HEK293T (cell line): ENCODE measurements at regions not wholly inside any gene's neighbourhood (a gene's known extent, or its start where the extent isn't known, plus 50 kb on each side); places are given as distances from the start of the nearest gene placed in this dataset.

Source experiments
- CTCF ChIA-PET: fragments of 350-600 bp; formaldehyde crosslinking; extraction: SDS; loops from one replicate; lab custom pipeline; 2021; ENCODE audit warnings: antibody characterized with exemption, inconsistent platforms; lab: Yijun Ruan, JAX
- POLR2A ChIA-PET: fragments of 350-600 bp; formaldehyde crosslinking; extraction: SDS; loops from one replicate; lab custom pipeline; 2020; ENCODE audit warnings: antibody characterized with exemption, inconsistent platforms; lab: Yijun Ruan, JAX
- DNase-seq: peaks from one replicate; pipeline ENCODE4 v3.0.0; 2012; ENCODE audit warnings: mixed read lengths; ENCODE audit errors: extremely low spot score
- ARNT ChIP-seq: fragments of 450-650 bp; IDR thresholded peaks from 2 replicates; pipeline ENCODE4 v1.6.1; 2017; ENCODE audit warnings: mild to moderate bottlenecking
- BHLHE40 ChIP-seq: fragments of 450-650 bp; IDR thresholded peaks from 2 replicates; pipeline ENCODE4 v1.6.1; 2016; ENCODE audit warnings: mild to moderate bottlenecking, moderate library complexity, borderline replicate concordance
- CTBP1 ChIP-seq: fragments of 450-650 bp; IDR thresholded peaks from 2 replicates; pipeline ENCODE4 v1.6.1; 2016; ENCODE audit warnings: borderline replicate concordance
- ELF4 ChIP-seq: fragments of 450-650 bp; IDR thresholded peaks from 2 replicates; pipeline ENCODE4 v1.6.1; 2017; ENCODE audit warnings: antibody characterized with exemption
- FOXA1 ChIP-seq: fragments of 450-650 bp; IDR thresholded peaks from 2 replicates; pipeline ENCODE4 v1.6.1; 2016; ENCODE audit warnings: mild to moderate bottlenecking
- FOXK2 ChIP-seq: fragments of 450-650 bp; IDR thresholded peaks from 2 replicates; pipeline ENCODE4 v1.6.1; 2016; ENCODE audit warnings: mild to moderate bottlenecking
- FOXM1 ChIP-seq: fragments of 450-650 bp; IDR thresholded peaks from 2 replicates; pipeline ENCODE4 v1.6.1; 2017; ENCODE audit warnings: mild to moderate bottlenecking, borderline replicate concordance
- HDGF ChIP-seq: fragments of 450-650 bp; IDR thresholded peaks from 2 replicates; pipeline ENCODE4 v1.6.1; 2017; ENCODE audit warnings: antibody characterized with exemption, borderline replicate concordance
- L3MBTL2 ChIP-seq: fragments of 450-650 bp; conservative IDR thresholded peaks from 2 replicates; pipeline ENCODE4 v1.6.1; 2016; ENCODE audit warnings: mild to moderate bottlenecking
- LEF1 ChIP-seq: fragments of 450-650 bp; IDR thresholded peaks from 2 replicates; pipeline ENCODE4 v1.6.1; 2017; ENCODE audit warnings: mild to moderate bottlenecking, borderline replicate concordance
- NFRKB ChIP-seq: fragments of 450-650 bp; IDR thresholded peaks from 2 replicates; pipeline ENCODE4 v1.6.1; 2016; ENCODE audit warnings: mild to moderate bottlenecking, moderate library complexity
- SP1 ChIP-seq: fragments of 450-650 bp; IDR thresholded peaks from 2 replicates; pipeline ENCODE4 v1.6.1; 2017
- SUZ12 ChIP-seq: fragments of 450-650 bp; IDR thresholded peaks from 2 replicates; pipeline ENCODE4 v1.6.1; 2016; ENCODE audit warnings: mild to moderate bottlenecking
- TARDBP ChIP-seq: fragments of 450-650 bp; IDR thresholded peaks from 2 replicates; pipeline ENCODE4 v1.6.1; 2016
- ZNF384 ChIP-seq: fragments of 450-650 bp; IDR thresholded peaks from 2 replicates; pipeline ENCODE4 v1.6.1; 2016
- TF ChIP-seq, protein P1 (sequence below): fragments of 450-650 bp; IDR thresholded peaks from 2 replicates; pipeline ENCODE4 v1.6.1; 2016

GRCh38 chr13:31878495-31878894, 139.2 kb downstream of the RXFP2 start:
- ChIA-PET POLR2A (no interaction called here), CTCF (no interaction called here)
- DNase-seq = no peak
- TF ChIP-seq HDGF (no peak), LEF1 (no peak), TARDBP (no peak), CTBP1 (no peak), ELF4 (no peak), BHLHE40 (no peak), SUZ12 (no peak), ZNF384 (no peak), FOXK2 (no peak), NFRKB (no peak), L3MBTL2 (no peak), SP1 (no peak), FOXA1 (no peak), ARNT (no peak), FOXM1 (no peak)
- TF ChIP-seq, protein P1, sequence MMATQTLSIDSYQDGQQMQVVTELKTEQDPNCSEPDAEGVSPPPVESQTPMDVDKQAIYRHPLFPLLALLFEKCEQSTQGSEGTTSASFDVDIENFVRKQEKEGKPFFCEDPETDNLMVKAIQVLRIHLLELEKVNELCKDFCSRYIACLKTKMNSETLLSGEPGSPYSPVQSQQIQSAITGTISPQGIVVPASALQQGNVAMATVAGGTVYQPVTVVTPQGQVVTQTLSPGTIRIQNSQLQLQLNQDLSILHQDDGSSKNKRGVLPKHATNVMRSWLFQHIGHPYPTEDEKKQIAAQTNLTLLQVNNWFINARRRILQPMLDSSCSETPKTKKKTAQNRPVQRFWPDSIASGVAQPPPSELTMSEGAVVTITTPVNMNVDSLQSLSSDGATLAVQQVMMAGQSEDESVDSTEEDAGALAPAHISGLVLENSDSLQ = no peak

- DNase-seq = no peak
- ChIA-PET POLR2A (no interaction called here), CTCF (no interaction called here)
- no peak for TF ChIP-seq FOXM1
- TF ChIP-seq, protein P1 = 0 out of 2 replicates have a peak, but pooled peaks have one; percentile 17
These were observed 139.6 kb downstream of the RXFP2 start for GRCh38 chr13:31878955-31879354.

DNA sequence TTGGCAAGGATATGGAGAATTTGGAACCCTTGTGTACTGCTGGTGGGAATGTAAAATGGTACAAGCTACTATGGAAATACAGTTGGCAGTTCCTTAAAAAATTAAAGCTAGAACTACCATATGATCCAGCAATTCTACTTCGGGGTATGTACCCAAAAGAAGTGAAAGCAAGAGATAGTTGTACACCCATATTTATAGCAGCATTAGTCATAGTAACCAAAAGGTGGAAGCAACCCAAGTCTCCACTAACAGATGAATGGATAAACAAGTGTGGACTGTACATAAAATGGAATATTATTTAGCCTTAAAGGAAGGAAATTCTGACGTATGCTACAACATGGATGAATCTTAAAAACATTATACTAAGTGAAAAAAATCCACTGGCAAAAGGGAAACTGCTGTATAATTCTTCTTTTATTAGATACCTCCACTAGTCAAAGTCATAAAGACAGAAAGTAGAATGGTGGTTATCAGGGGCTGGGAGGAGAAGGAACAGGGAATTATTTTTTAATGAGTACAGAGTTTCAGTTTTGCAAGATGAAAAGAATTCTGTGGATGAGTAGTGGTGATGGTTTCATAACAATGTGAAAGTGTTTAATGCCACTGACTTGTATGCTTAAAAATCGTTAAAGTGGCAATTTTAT, 141.6 kb downstream of the RXFP2 start:
- TF ChIP-seq FOXK2 = no peak
- no peak for TF ChIP-seq L3MBTL2
- no peak for DNase-seq
- ChIA-PET POLR2A (no interaction called here), CTCF (no interaction called here)

DNA sequence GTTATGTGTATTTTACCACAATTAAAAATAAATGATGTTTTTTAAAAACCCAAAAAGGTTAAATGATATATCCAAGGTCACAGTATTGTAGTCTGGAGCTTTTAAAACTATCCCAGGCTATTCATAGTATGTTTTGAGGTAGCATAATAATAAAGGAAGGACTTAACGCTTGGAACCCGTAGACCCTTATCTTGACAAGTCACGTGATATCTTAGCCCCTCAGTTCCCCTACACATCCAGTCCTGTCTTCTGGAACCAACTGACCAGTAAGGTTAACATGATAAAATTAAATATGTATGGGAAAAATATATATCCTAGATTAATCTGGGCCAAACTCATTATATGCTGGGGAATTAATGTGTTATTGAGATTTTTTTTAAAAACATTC, 142.2 kb downstream of the RXFP2 start:
- TF ChIP-seq HDGF (no peak), ZNF384 (no peak), SUZ12 (no peak), FOXM1 (no peak)
- POLR2A ChIA-PET = no interaction called here
- DNase-seq = no peak
- CTCF ChIA-PET = no interaction called here

GRCh38 chr13:31882794-31883193, 143.5 kb downstream of the RXFP2 start:
- ChIA-PET CTCF (no interaction called here), POLR2A (no interaction called here)
- TF ChIP-seq, protein P1 = no peak
- TF ChIP-seq L3MBTL2 (no peak), ARNT (no peak), CTBP1 (no peak), FOXA1 (no peak), FOXM1 (no peak), FOXK2 (no peak), BHLHE40 (no peak)
- no peak for DNase-seq

DNA sequence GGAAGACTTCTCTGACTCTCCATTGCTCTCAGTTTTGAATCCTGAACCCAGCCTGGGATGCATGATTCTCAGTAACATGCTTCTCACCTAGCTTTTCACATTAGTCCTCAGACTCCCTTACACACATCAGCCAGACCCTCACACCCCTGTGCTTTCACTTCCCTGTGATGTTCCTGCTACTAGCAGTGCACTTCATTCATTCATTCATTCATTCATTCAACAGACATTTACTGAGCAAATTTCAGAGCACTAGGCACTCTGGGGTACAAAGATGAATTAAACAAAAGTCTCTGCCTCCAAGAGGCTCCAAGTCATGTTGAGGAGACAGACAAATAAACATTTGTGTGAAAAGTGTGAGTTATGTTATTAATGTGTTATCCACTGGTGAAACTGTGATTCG, 145.2 kb downstream of the RXFP2 start:
- CTCF ChIA-PET = no interaction called here

GRCh38 chr13:31885994-31886393, 145.6 kb upstream of the FRY start:
- TF ChIP-seq ARNT (no peak), TARDBP (no peak), L3MBTL2 (no peak), SUZ12 (no peak), ELF4 (no peak), NFRKB (no peak), ZNF384 (no peak), SP1 (no peak), HDGF (no peak), CTBP1 (no peak), BHLHE40 (no peak), FOXM1 (no peak), FOXA1 (no peak), FOXK2 (no peak), LEF1 (no peak)
- TF ChIP-seq, protein P1 = no peak
- ChIA-PET POLR2A (no interaction called here), CTCF (no interaction called here)
- no peak for DNase-seq

More for the DNA sequence above, 145.2 kb downstream of the RXFP2 start:
- POLR2A ChIA-PET = no interaction called here
- DNase-seq = no peak
- TF ChIP-seq HDGF = no peak
- TF ChIP-seq CTBP1 = no peak
- TF ChIP-seq FOXA1 = no peak
- no peak for TF ChIP-seq FOXM1
